NCI-H1048 (cell line): ENCODE measurements at regions not wholly inside any gene's neighbourhood (a gene's known extent, or its start where the extent isn't known, plus 50 kb on each side); places are given as distances from the start of the nearest gene placed in this dataset.
"Not testable (repeated sequence)": the region's sequence is repeated elsewhere in the genome, so short reads cannot be mapped to it uniquely, and the experiment has no call there.

Experiments used
- DNase-seq: peaks from one replicate; lab custom pipeline; 2025; lab: John Stamatoyannopoulos, UW

GRCh38 chr3:24545887-24546286 is 51.2 kb upstream of the THRB start:
- DNase-seq: no peak

- DNase-seq: no peak
Observed at GRCh38 chr3:24548278-24548677, 53.6 kb upstream of the THRB start.

- DNase-seq: no peak
Observed at GRCh38 chr3:24550588-24550987, 55.9 kb upstream of the THRB start.

- no peak for DNase-seq
Observed at GRCh38 chr3:24551626-24552025, 57.0 kb upstream of the THRB start.

- DNase-seq: no peak
Observed at GRCh38 chr3:24562895-24563294, 68.2 kb upstream of the THRB start.

- no peak for DNase-seq
Observed at GRCh38 chr3:24565053-24565452, 70.4 kb upstream of the THRB start.

GRCh38 chr3:24565656-24566055 is 71.0 kb upstream of the THRB start:
- no peak for DNase-seq

- DNase-seq: no peak
Observed at GRCh38 chr3:24566927-24567326, 72.3 kb upstream of the THRB start.

- DNase-seq: not testable (repeated sequence)
Observed at GRCh38 chr3:24572409-24572808, 77.8 kb upstream of the THRB start.

- no peak for DNase-seq
Observed at GRCh38 chr3:24573576-24573975, 78.9 kb upstream of the THRB start.

GRCh38 chr3:24578324-24578723 is 83.7 kb upstream of the THRB start:
- no peak for DNase-seq

GRCh38 chr3:24578951-24579421 is 84.3 kb upstream of the THRB start:
- no peak for DNase-seq

GRCh38 chr3:24582431-24583403 is 88.1 kb upstream of the THRB start:
- no peak for DNase-seq

GRCh38 chr3:24586920-24587319 is 92.3 kb upstream of the THRB start:
- no peak for DNase-seq

- DNase-seq: no peak
Observed at GRCh38 chr3:24588629-24589512, 94.2 kb upstream of the THRB start.

GRCh38 chr3:24589513-24589851 is 94.8 kb upstream of the THRB start:
- no peak for DNase-seq

- DNase-seq: no peak
Observed at GRCh38 chr3:24589931-24590880, 95.6 kb upstream of the THRB start.

- no peak for DNase-seq
Observed at GRCh38 chr3:24591191-24591590, 96.5 kb upstream of the THRB start.

GRCh38 chr3:24591661-24592555 is 97.3 kb upstream of the THRB start:
- no peak for DNase-seq

GRCh38 chr3:24594161-24594560 is 99.5 kb upstream of the THRB start:
- no peak for DNase-seq

GRCh38 chr3:24595796-24596195 is 101.1 kb upstream of the THRB start:
- no peak for DNase-seq
